Retinal pigment epithelial cell (primary cell): ENCODE measurements at regions not wholly inside any gene's neighbourhood (a gene's known extent, or its start where the extent isn't known, plus 50 kb on each side); places are given as distances from the start of the nearest gene placed in this dataset.

Experiments
- DNase-seq: peaks from one replicate; pipeline ENCODE4 v3.0.0-alpha.2; 2010; ENCODE audit warnings: low read depth
- H3K4me3 ChIP-seq: 2 replicates; pipeline ENCODE4 v1.5.1; 2011; ENCODE audit warnings: mild to moderate bottlenecking, low read length, control low read depth, moderate library complexity
- TF ChIP-seq, protein P1 (sequence below): conservative IDR thresholded peaks from 2 replicates; pipeline ENCODE4 v1.5.1; 2011; ENCODE audit warnings: low read depth, low read length, control low read depth, inconsistent platforms

DNA sequence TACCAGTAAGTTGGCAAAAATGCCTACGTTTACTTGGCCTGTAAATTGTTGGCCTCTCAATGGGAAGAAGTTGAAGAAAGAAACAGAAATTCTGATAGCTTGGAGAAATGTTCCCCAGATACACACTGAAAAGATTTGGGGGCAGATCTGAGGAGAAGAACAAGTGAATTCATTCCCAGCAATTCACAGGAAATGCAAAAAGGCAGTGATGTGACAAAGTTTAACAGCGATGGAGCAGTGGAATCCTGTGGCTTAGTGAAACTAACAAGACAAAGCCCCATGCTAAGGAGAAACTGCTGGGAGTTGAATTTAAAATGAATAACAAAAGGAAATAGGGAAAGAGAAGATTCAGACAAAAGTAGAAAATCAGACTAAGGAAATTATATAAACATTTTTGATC, 213.2 kb upstream of the EDIL3 start:
- DNase-seq = no peak
- TF ChIP-seq, protein P1, sequence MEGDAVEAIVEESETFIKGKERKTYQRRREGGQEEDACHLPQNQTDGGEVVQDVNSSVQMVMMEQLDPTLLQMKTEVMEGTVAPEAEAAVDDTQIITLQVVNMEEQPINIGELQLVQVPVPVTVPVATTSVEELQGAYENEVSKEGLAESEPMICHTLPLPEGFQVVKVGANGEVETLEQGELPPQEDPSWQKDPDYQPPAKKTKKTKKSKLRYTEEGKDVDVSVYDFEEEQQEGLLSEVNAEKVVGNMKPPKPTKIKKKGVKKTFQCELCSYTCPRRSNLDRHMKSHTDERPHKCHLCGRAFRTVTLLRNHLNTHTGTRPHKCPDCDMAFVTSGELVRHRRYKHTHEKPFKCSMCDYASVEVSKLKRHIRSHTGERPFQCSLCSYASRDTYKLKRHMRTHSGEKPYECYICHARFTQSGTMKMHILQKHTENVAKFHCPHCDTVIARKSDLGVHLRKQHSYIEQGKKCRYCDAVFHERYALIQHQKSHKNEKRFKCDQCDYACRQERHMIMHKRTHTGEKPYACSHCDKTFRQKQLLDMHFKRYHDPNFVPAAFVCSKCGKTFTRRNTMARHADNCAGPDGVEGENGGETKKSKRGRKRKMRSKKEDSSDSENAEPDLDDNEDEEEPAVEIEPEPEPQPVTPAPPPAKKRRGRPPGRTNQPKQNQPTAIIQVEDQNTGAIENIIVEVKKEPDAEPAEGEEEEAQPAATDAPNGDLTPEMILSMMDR = no peak
- no peak overlapping the region for H3K4me3 ChIP-seq

DNA sequence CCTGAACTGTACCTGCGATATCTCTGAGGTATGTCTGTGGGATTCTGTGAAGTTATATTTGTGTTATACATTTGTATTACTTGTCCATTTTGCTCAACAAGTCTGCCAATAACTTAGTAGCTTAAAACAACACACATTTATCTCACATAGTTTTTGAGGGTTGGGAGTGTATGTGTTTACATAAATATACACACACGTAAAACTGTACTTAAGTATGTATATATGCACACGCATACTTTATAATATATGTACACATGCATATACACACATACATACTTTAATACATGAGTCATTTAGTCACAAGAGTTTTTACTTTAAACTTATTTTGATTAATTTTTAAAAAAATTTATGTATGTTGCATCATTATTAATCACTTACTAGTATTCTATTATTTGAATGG, 205.9 kb upstream of the EDIL3 start:
- H3K4me3 ChIP-seq = no peak overlapping the region
- TF ChIP-seq, protein P1 = no peak
- no peak for DNase-seq

DNA sequence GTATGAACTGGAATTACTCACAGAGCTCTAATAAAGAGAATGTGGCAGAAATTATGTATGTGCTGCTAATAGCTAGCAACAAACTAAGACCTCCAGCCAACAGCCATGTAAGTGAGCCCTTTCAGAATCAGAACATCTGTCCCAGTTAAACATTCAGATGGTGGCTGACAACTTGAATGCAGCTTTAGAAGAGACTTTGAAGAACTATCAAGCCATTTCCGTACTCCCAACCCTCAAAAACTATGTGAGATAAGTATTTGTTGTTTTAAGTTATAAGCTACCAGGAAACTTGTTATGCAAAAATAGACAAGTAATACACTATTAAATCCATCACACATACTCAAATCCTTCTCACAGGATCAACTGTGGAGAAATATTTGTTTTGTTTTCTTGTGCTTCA, 205.2 kb upstream of the EDIL3 start:
- H3K4me3 ChIP-seq = no peak overlapping the region
- no peak for DNase-seq
- TF ChIP-seq, protein P1 = no peak

DNA sequence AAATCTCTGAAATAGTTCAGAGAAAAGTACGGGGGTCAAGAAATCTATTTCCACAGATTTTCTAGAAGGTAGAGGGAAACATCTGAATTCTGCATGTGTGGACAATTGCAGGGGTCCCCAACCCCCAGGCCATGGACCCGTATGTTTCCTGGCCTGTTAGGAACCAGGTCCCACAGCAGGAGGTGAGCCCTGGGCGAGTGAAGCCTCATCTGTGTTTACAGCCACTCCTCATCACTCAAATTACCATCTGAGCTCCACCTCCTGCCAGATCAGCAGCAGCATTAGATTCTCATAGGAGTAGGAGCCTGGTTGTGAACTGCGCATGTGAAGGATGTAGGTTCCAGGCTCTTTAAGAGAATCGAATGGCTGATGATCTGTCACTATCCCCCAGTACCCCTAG, 200.5 kb upstream of the EDIL3 start:
- H3K4me3 ChIP-seq = no peak overlapping the region
- DNase-seq = no peak
- TF ChIP-seq, protein P1 = no peak

DNA sequence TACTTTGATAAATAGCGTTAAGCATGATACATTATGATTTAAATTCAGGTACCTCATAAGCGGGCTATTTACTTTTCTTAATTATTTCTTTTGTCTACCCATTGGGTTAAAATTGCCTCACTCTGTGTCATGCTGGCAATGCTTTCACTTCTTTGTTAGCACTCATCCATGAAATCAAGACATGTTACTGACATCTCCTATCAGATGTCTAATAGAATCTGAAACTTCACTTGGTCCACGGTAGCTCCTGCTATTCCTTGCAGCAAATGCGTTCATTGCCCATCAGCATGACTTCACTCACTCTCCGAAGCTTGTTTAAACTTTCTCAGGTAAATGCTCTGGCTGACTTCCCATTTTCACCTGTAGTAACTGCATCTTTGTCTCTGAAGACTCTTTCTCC, 193.5 kb upstream of the EDIL3 start:
- no peak for DNase-seq
- H3K4me3 ChIP-seq = no peak overlapping the region
- TF ChIP-seq, protein P1 = no peak

DNA sequence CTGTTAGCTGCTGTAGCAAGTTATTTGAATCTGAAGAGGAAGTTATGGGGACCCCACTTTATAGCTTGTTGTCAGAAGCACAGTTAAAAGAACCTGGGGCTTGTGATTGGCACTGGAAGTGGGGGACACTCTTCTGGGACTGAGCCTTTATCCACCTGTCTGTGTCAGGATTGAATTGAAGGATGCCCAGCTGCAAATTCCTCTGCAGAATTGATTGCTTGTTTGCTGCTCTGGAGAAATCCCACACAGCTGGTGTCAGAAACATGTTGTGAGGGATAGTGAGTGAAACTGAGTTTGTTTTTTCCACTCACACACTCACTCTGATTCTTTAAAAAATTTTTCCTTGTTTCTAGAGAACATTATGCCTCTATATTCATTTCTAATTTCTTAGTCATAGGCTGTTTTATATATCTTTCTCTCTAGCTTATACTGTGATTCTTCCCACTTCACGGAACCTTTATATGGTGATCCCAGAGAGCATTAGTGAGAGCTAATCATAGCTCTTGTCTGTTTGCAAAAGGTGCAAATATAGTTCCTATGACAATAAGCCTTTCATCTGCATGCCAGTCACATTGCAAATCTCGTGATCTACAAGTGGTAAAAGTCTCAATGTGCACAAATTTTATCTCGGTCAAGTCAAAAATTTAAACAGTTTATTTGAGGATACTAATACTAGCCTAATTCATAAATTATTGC, 188.5 kb upstream of the EDIL3 start:
- TF ChIP-seq, protein P1 = no peak
- H3K4me3 ChIP-seq = no peak overlapping the region
- no peak for DNase-seq

DNA sequence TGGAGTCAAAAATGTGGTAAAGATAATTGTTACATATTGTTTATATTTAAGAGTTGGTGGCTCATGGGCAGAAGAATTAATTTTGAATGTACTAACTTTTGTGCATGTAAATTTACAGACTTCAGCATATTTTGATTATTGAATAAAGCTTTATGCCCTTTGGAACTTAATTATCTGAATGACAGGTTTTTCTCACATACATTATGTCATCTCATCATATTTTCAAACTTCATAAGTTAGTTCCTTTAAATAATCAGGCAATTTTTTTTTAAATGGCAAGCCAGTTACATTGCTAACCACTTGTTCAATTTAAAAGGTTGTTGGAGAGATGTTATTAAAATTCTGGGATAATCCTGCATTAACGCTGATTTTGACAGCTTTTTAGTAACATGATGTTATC, 184.6 kb upstream of the EDIL3 start:
- TF ChIP-seq, protein P1 = no peak
- H3K4me3 ChIP-seq = no peak overlapping the region
- DNase-seq = no peak
